HCT116 (cell line): ENCODE measurements at regions not wholly inside any gene's neighbourhood (a gene's known extent, or its start where the extent isn't known, plus 50 kb on each side); places are given as distances from the start of the nearest gene placed in this dataset.
A peak's percentile ranks its signal among the peaks of the same experiment; 100 is the strongest.

Source experiments
- ATAC-seq: fragments of 200-7000 bp; cut with Tn5 transposase; 2 replicates; pipeline ENCODE4 v1.9.1; 2020; ENCODE audit warnings: mild to moderate bottlenecking, moderate library complexity
- BruUV-seq: library from RNA; stranded (reverse); fragments of 400-500 nt; replicated peaks from 2 replicates; lab custom pipeline; 2021; lab: Mats Ljungman, UMichigan
- CTCF ChIA-PET: fragments of 300-600 bp; sonication (Branson Sonifier 250); formaldehyde crosslinking; loops from one replicate; lab custom pipeline; 2021; ENCODE audit warnings: antibody characterized with exemption; lab: Charles Lee
- POLR2A ChIA-PET: fragments of 300-600, 350-600 bp; sonication (Branson Sonifier 250); formaldehyde crosslinking; loops from one replicate; lab custom pipeline; 2021; ENCODE audit warnings: antibody characterized with exemption; lab: Charles Lee
- RAD21 ChIA-PET, 2 experiments: fragments of 300-600 bp; sonication (Branson Sonifier 250); formaldehyde crosslinking; loops; one replicate each; lab custom pipeline; 2023; ENCODE audit warnings: low total read pairs in 2 of 2; ENCODE audit not compliant: uncharacterized antibody in 2 of 2, unreplicated experiment in 2 of 2, low non-redundant PET in 1 of 2; lab: Charles Lee
- DNase-seq: peaks from one replicate; pipeline ENCODE4 v3.0.0-alpha.2; 2010; ENCODE audit warnings: low read depth, low spot score
- H2AFZ ChIP-seq: fragments of 200-600 bp; shearing (Covaris generic), sonication (generic); 2 replicates; pipeline ENCODE4 v1.6.1; 2017; ENCODE audit warnings: low read depth, mixed run types, mixed read lengths, antibody characterized with exemption, low read length; ENCODE audit not compliant: poor library complexity, severe bottlenecking
- H3K27ac ChIP-seq: 2 replicates; pipeline ENCODE4 v1.5.1; 2012; ENCODE audit warnings: low read depth, low read length
- H3K27me3 ChIP-seq: fragments of 200-600 bp; sonication (generic); 2 replicates; pipeline ENCODE4 v1.6.1; 2016; ENCODE audit warnings: mixed run types, low read length, mixed read lengths; ENCODE audit not compliant: insufficient read depth
- H3K36me3 ChIP-seq, 2 experiments: fragments of 200-500 bp in 1 of 2; fragments of 200-600 bp in 1 of 2; sonication (Bioruptor generic) in 1 of 2; sonication (generic) in 1 of 2; 2 replicates each; pipeline versions ENCODE4 v1.5.1 to v1.6.1; 2014 to 2016; ENCODE audit warnings: low read length in 2 of 2, inconsistent platforms in 1 of 2, mixed read lengths in 1 of 2, mixed run types in 1 of 2; ENCODE audit not compliant: insufficient read depth in 2 of 2, control insufficient read depth in 1 of 2
- H3K4me1 ChIP-seq, 2 experiments: fragments of 200-600 bp in 1 of 2; sonication (generic) in 1 of 2; 2 replicates each; pipeline versions ENCODE4 v1.5.1 to v1.6.1; 2012 to 2017; ENCODE audit warnings: low read length in 2 of 2, inconsistent platforms in 1 of 2, mild to moderate bottlenecking in 1 of 2, mixed read lengths in 1 of 2, mixed run types in 1 of 2, moderate library complexity in 1 of 2; ENCODE audit not compliant: insufficient read depth in 2 of 2, control insufficient read depth in 1 of 2
- H3K4me2 ChIP-seq: fragments of 200-600 bp; sonication (generic); 2 replicates; pipeline ENCODE4 v1.6.1; 2017; ENCODE audit warnings: mixed run types, low read length, mixed read lengths
- H3K4me3 ChIP-seq, 2 experiments: fragments of 200-600 bp in 1 of 2; sonication (generic) in 1 of 2; replicated peaks in 1 of 2; 2 replicates each; pipeline ENCODE4 v1.5.1; 2011 to 2016; ENCODE audit warnings: low read length in 2 of 2, control low read depth in 1 of 2, low read depth in 1 of 2, mild to moderate bottlenecking in 1 of 2, mixed read lengths in 1 of 2, mixed run types in 1 of 2
- H3K79me2 ChIP-seq: fragments of 200-600 bp; sonication (generic); 2 replicates; pipeline ENCODE4 v1.6.1; 2017; ENCODE audit warnings: mild to moderate bottlenecking, mixed run types, low read length, moderate library complexity, mixed read lengths; ENCODE audit not compliant: insufficient read depth
- H3K9ac ChIP-seq: fragments of 200-600 bp; sonication (generic); 2 replicates; pipeline ENCODE4 v1.6.1; 2016; ENCODE audit warnings: low read length, mixed read lengths
- H3K9me2 ChIP-seq: fragments of 200-600 bp; sonication (generic), shearing (Covaris generic); 2 replicates; pipeline ENCODE4 v1.6.1; 2017; ENCODE audit warnings: mixed run types, mild to moderate bottlenecking, moderate library complexity; ENCODE audit not compliant: insufficient read depth
- H3K9me3 ChIP-seq, 2 experiments: fragments of 200-500 bp in 1 of 2; fragments of 200-600 bp in 1 of 2; sonication (Bioruptor generic) in 1 of 2; sonication (generic) in 1 of 2; 2 replicates each; pipeline ENCODE4 v1.6.1; 2014 to 2017; ENCODE audit warnings: low read length in 2 of 2, mixed read lengths in 2 of 2, inconsistent platforms in 1 of 2, low read depth in 1 of 2, mild to moderate bottlenecking in 1 of 2, mixed run types in 1 of 2, moderate library complexity in 1 of 2; ENCODE audit not compliant: control insufficient read depth in 1 of 2, insufficient read depth in 1 of 2
- H4K20me1 ChIP-seq: fragments of 200-600 bp; sonication (generic), shearing (Covaris generic); 2 replicates; pipeline ENCODE4 v1.6.1; 2017; ENCODE audit warnings: mixed run types, mild to moderate bottlenecking, moderate library complexity; ENCODE audit not compliant: insufficient read depth
- CEBPB ChIP-seq: IDR thresholded peaks from 2 replicates; pipeline ENCODE4 v1.6.1; 2012; ENCODE audit warnings: low read depth
- ELF1 ChIP-seq: IDR thresholded peaks from 2 replicates; pipeline ENCODE4 v1.6.1; 2012; ENCODE audit warnings: low read depth, borderline replicate concordance
- EZH2 ChIP-seq: fragments of 200-600 bp; sonication (generic); IDR thresholded peaks from 2 replicates; pipeline ENCODE4 v1.6.1; 2017; ENCODE audit warnings: antibody characterized with exemption, mixed run types
- EZH2phosphoT487 ChIP-seq: fragments of 200-600 bp; IDR thresholded peaks from 2 replicates; pipeline ENCODE4 v1.6.1; 2018; ENCODE audit warnings: antibody characterized with exemption, borderline replicate concordance
- JUND ChIP-seq: IDR thresholded peaks from 2 replicates; pipeline ENCODE4 v1.6.1; 2012
- POLR2A ChIP-seq: IDR thresholded peaks from 2 replicates; pipeline ENCODE4 v1.7.0; 2011; ENCODE audit warnings: borderline replicate concordance; ENCODE audit not compliant: insufficient read depth, insufficient read length; ENCODE audit errors: extremely low read depth
- POLR2AphosphoS5 ChIP-seq: IDR thresholded peaks from 2 replicates; pipeline ENCODE4 v1.6.1; 2011; ENCODE audit warnings: mild to moderate bottlenecking, low read depth, low read length, moderate library complexity
- RAD21 ChIP-seq: IDR thresholded peaks from 2 replicates; pipeline ENCODE4 v1.6.1; 2012; ENCODE audit warnings: low read depth, mild to moderate bottlenecking
- SIN3A ChIP-seq: IDR thresholded peaks from 2 replicates; pipeline ENCODE4 v1.6.1; 2012; ENCODE audit warnings: low read depth
- YY1 ChIP-seq: IDR thresholded peaks from 2 replicates; pipeline ENCODE4 v1.6.1; 2011; ENCODE audit warnings: low read length, low read depth, moderate library complexity, mild to moderate bottlenecking; ENCODE audit not compliant: insufficient replicate concordance; ENCODE audit errors: extremely low read depth
- ZFX ChIP-seq: fragments of 450-650 bp; IDR thresholded peaks from 2 replicates; pipeline ENCODE4 v1.6.1; 2017
- intact Hi-C: fragments of 100-400 bp; cut with micrococcal nuclease; formaldehyde crosslinking; loops from 2 replicates; pipeline ENCODE4 v1.10.0; 2022
- TF ChIP-seq, protein P1 (sequence below): IDR thresholded peaks from 2 replicates; pipeline ENCODE4 v1.6.1; 2011; ENCODE audit warnings: mild to moderate bottlenecking, low read length, moderate library complexity; ENCODE audit not compliant: insufficient replicate concordance; ENCODE audit errors: extremely low read depth
- TF ChIP-seq, protein P2 (sequence below): IDR thresholded peaks from 2 replicates; pipeline ENCODE4 v1.6.1; 2012
- TF ChIP-seq, protein P3 (sequence below): IDR thresholded peaks from 2 replicates; pipeline ENCODE4 v1.6.1; 2012

DNA sequence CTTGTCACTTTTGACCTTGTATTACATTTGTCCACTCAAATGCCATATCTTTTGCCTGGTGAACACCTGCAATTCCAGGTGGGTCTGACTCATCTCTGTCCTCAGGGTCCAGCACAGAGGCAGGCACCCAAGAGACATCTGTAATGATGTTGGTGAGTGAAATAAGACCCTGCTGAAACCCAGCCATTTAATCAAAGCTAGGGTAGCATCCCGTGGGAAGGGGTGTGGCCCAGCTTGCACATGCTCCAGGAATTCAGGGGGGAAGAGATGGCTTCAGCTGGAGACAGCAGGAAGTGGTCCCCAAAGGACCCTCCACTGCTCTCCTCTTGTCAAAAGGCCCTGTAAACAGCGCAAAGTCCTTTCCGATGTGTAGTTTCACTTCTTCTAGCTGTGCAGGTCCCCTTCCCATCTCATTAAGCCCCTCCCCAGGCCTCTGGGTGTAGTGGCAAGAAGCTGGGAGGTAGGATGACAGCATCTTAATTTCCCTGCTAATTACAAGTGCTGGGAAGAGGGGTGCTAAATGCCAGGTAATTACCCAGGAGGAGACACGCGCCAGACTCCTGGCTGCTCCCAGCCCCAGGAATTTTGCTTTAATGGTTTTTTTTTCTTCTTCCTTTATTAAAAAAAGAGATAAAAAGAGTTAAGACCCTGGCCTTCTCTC lies 54.4 kb upstream of the TRABD2B start:
- peaks cover 11 to 52% of the 10 kb centered on the region in 2 experiments; a peak in 3 of 4 replicates for H3K4me1 ChIP-seq

DNA sequence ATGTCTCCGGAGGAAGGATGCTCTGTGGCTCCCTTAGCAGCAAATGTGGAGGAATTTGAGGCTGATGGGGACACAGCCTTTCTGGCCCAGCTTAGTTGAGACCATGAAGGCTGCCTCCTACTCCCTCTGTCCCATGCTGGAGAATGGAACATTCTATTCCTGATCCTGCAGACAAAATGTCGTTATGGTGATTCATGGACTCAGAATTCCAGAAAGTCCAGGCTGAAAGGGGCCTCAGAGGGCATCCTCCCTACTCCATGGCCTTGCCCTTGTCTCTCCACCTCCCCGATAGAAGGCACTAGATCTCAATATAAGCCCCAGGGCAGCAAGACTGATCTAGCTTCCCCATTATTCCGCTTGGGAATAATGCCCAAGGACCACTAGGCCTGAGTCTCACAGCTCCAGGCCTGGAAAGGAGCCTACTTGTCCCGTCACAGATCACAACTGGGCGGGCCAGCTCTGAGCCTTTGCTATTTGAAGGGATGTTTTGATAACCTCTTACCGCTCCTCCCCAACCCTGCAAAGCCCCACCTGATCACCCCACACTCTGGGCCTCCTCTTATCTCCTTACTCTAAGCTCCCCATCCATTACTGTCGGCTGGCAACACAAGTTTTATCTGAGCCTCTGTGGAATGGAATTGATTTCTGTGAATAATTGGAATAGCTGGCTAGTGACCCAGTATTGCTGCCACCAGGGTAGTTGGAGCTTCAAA lies 52.8 kb upstream of the TRABD2B start:
- Histone ChIP-seq H3K27ac (no peak overlapping the region), H3K9me2 (no peaks in the 10 kb centered on the region), H3K4me2 (no peak overlapping the region), H3K79me2 (no peaks in the 10 kb centered on the region), H3K9ac (no peak overlapping the region), H4K20me1 (no peaks in the 10 kb centered on the region), H3K27me3 (no peaks in the 10 kb centered on the region), H3K4me1 (peaks cover 11 to 54% of the 10 kb centered on the region in 2 experiments; a peak in 3 of 4 replicates), H3K36me3 (no peaks in the 10 kb centered on the region), H3K4me3 (no peak overlapping the region), H3K9me3 (no peaks in the 10 kb centered on the region), H2AFZ (no peak overlapping the region)
- ChIA-PET RAD21 (no interaction called here), CTCF (no interaction called here), POLR2A (no interaction called here)
- TF ChIP-seq POLR2AphosphoS5 (no peak), CEBPB (no peak), RAD21 (no peak), YY1 (no peak), SIN3A (no peak), EZH2 (no peak), JUND (no peak), POLR2A (no peak), EZH2phosphoT487 (no peak)
- TF ChIP-seq, protein P1, sequence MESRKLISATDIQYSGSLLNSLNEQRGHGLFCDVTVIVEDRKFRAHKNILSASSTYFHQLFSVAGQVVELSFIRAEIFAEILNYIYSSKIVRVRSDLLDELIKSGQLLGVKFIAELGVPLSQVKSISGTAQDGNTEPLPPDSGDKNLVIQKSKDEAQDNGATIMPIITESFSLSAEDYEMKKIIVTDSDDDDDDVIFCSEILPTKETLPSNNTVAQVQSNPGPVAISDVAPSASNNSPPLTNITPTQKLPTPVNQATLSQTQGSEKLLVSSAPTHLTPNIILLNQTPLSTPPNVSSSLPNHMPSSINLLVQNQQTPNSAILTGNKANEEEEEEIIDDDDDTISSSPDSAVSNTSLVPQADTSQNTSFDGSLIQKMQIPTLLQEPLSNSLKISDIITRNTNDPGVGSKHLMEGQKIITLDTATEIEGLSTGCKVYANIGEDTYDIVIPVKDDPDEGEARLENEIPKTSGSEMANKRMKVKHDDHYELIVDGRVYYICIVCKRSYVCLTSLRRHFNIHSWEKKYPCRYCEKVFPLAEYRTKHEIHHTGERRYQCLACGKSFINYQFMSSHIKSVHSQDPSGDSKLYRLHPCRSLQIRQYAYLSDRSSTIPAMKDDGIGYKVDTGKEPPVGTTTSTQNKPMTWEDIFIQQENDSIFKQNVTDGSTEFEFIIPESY = no peak
- TF ChIP-seq, protein P2, sequence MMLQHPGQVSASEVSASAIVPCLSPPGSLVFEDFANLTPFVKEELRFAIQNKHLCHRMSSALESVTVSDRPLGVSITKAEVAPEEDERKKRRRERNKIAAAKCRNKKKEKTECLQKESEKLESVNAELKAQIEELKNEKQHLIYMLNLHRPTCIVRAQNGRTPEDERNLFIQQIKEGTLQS = no peak
- TF ChIP-seq, protein P3, sequence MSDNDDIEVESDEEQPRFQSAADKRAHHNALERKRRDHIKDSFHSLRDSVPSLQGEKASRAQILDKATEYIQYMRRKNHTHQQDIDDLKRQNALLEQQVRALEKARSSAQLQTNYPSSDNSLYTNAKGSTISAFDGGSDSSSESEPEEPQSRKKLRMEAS = no peak
- ATAC-seq (no peak; the same call in 1 of the 2 replicates), DNase-seq (no peak)
- BruUV-seq = no TSS peak
- intact Hi-C loops = loop anchor here (5.0 kb wide), 1 partner anchor 38 kb away; no protein-coding TSS in a partner anchor

More for the DNA sequence above, 54.4 kb upstream of the TRABD2B start:
- no peak overlapping the region for H3K4me3 ChIP-seq
- no peaks in the 10 kb centered on the region for H3K27me3 ChIP-seq
- 0 out of 2 replicates have a peak, but pooled peaks have one; percentile 18 for ATAC-seq
- H3K9ac ChIP-seq = no peak overlapping the region
- H3K9me2 ChIP-seq = no peaks in the 10 kb centered on the region
- CTCF ChIA-PET = interaction anchor here (1.4 to 2.0 kb wide), 2 partner anchors 10 to 15 kb away, joined by 4 to 9 read pairs; no protein-coding TSS in a partner anchor
- intact Hi-C loops = no loop called here
- RAD21 ChIA-PET = no interaction called here
- H3K79me2 ChIP-seq = no peaks in the 10 kb centered on the region
- POLR2A ChIA-PET = no interaction called here
- BruUV-seq = no TSS peak
- H3K27ac ChIP-seq = no peak overlapping the region
- H3K4me2 ChIP-seq = 0 out of 2 replicates have a peak overlapping the region, but pooled peaks have one; percentile 12
- H3K9me3 ChIP-seq = no peaks in the 10 kb centered on the region
- H2AFZ ChIP-seq = no peak overlapping the region
- no peak for DNase-seq
- no peak for TF ChIP-seq ELF1
- no peak for TF ChIP-seq ZFX
- no peak for TF ChIP-seq POLR2AphosphoS5
- no peak for TF ChIP-seq CEBPB
- H3K36me3 ChIP-seq = no peaks in the 10 kb centered on the region
- H4K20me1 ChIP-seq = no peaks in the 10 kb centered on the region
